ENCODE measurements at regions not wholly inside any gene's neighbourhood (a gene's known extent, or its start where the extent isn't known, plus 50 kb on each side); places are given as distances from the start of the nearest gene placed in this dataset.
A peak's percentile ranks its signal among the peaks of the same experiment; 100 is the strongest.

DNA sequence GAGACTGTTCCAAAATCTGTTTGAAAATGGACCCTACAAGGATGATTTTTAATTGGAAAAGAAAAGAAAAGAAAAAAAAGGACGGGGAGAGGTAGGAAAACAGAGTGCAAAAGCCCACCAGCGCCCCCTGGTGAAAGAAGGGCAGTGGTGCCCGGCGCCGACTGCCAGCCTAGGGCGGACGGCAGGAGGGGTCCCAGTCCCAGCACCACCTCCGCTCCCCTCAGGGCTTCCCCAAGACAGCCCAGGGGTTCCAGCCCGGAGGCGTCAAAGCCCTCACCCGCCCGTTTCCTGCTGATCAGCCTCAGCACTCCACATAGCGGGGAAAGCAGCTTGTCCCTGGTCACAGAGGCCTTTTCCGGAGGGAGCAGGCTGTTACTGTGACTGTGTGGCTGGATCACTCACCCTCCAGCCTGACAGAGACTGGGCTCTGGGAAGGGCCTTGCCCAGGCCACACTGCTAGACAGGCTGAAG lies 213.9 kb downstream of the TFCP2L1 start:
- H3K4me1 Mint-ChIP-seq, result peaks cover 8% of the 10 kb centered on the region
- H3K36me3 Mint-ChIP-seq (ENCODE audit: low read depth), result no peaks in the 10 kb centered on the region
- no peak overlapping the region for H3K4me3 Mint-ChIP-seq
- H3K27me3 Mint-ChIP-seq (ENCODE audit: low read depth, poor library complexity), result peaks cover 41% of the 10 kb centered on the region
- peak; percentile 93 for DNase-seq
- peaks cover 6% of the 10 kb centered on the region for H3K9me3 Mint-ChIP-seq
- H3K27ac Mint-ChIP-seq, result no peak overlapping the region
- TF ChIP-seq CTCF (IDR thresholded peaks at IDR 0.05), result peak; percentile 99

DNA sequence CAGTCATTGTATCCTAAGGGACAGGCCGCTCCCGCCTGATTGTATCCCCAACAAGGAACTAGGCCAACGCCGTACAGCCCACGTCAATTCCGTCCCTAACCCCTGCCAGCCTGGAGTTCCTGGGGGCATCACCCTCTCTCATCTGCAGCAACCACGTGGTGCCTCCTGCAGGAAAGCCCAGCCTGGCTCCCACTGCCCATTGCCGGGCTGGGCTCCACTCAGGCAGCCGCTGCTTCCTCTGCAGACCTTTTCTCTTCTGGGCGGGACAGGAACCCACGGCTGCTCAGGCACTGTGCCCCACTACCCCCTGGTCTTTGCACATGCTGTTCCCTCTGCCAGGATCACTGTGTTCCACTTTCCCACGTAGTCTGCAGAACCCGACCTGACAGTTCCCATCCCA lies 212.2 kb downstream of the TFCP2L1 start:
- no peak for TF ChIP-seq CTCF (IDR thresholded peaks at IDR 0.05)
- no peaks in the 10 kb centered on the region for H3K36me3 Mint-ChIP-seq (ENCODE audit: low read depth)
- H3K9me3 Mint-ChIP-seq, result no peaks in the 10 kb centered on the region
- H3K27me3 Mint-ChIP-seq (ENCODE audit: low read depth, poor library complexity), result peaks cover 24% of the 10 kb centered on the region
- H3K4me3 Mint-ChIP-seq, result no peak overlapping the region
- no peak overlapping the region for H3K27ac Mint-ChIP-seq
- peaks cover 9% of the 10 kb centered on the region for H3K4me1 Mint-ChIP-seq
- DNase-seq, result no peak

DNA sequence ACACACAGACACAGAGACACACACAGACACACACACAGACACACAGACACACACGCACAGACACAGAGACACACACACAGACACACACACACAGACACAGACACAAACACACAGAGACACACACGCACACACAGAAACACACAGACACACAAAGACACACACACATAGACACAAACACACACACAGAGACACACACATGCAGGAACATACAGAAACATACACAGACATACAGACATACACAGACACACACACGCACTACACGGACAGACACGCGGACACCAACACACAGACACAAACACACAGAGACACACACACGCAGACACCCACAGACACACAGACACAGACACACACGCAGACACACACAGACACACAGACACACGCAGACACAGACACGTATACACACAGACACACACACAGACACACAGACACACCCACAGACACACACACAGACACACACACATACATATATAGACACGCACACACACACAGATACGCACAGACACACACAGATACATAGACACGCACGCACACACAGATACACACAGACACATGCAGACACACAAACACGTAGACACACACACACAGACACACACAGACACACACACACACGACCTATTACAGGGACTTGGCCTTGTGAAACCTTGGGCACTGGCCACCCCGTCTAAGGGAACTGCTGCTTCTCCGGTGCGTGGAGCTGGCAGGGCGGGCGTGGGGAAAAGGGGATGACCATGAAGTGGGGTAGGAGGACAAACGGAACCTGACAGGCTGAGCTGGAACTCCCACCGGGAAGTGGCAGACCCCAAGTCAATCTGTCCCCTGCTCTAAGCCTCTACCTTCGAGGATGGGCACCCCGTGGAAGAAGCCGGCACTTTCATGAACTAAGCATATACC lies 211.4 kb downstream of the TFCP2L1 start:
- TF ChIP-seq CTCF (IDR thresholded peaks at IDR 0.05), result no peak
- no peak for DNase-seq
- no peak overlapping the region for H3K27ac Mint-ChIP-seq
- H3K9me3 Mint-ChIP-seq, result no peaks in the 10 kb centered on the region
- no peak overlapping the region for H3K4me3 Mint-ChIP-seq
- peaks cover 9% of the 10 kb centered on the region for H3K4me1 Mint-ChIP-seq
- H3K36me3 Mint-ChIP-seq (ENCODE audit: low read depth), result no peaks in the 10 kb centered on the region
- H3K27me3 Mint-ChIP-seq (ENCODE audit: low read depth, poor library complexity), result peaks cover 18% of the 10 kb centered on the region

DNA sequence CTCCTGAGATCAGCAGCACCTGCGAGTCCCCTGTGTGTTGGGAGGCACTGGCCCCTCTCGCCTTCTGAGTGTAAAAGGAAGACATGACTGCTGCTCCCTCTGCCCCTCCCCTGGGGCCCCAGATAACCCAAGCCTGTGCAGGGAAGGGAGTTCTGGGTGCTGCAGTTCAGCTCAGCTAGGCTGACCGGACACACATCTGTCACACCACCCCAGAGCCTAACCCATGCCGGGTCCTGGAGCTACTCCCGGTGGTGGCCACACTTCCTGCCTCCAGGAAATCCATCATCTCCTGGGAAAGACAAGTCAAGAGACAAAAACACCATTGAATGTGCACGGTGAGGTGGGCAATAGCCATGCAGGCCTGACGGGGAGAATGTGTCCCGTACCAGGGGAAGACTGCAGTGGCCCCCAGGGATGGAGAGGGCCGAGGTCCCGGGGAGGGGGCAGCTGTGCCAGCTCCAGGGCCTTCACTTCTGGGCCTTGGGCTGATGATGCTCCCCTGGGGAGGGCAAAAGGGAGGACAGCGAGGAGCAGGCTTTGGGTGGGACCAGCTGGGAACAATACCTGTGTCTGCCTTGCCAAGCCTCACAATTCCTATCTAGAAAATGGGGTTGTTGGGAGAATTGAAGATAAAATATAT lies 210.6 kb downstream of the TFCP2L1 start:
- DNase-seq, result no peak
- no peak for TF ChIP-seq CTCF (IDR thresholded peaks at IDR 0.05)
- Mint-ChIP-seq H3K27me3 (ENCODE audit: low read depth, poor library complexity) (peaks cover 18% of the 10 kb centered on the region), H3K27ac (no peak overlapping the region), H3K4me1 (peaks cover 9% of the 10 kb centered on the region), H3K9me3 (no peaks in the 10 kb centered on the region), H3K36me3 (ENCODE audit: low read depth) (no peaks in the 10 kb centered on the region), H3K4me3 (peak overlapping the region; percentile 49)

- TF ChIP-seq CTCF (IDR thresholded peaks at IDR 0.05), result no peak
- Mint-ChIP-seq H3K27me3 (ENCODE audit: low read depth, poor library complexity) (peaks cover 16% of the 10 kb centered on the region), H3K4me3 (peak overlapping the region; percentile 61), H3K9me3 (no peaks in the 10 kb centered on the region), H3K36me3 (ENCODE audit: low read depth) (no peaks in the 10 kb centered on the region), H3K4me1 (peaks cover 9% of the 10 kb centered on the region), H3K27ac (no peak overlapping the region)
- DNase-seq, result peak; percentile 60
Observed at GRCh38 chr2:121075006-121075551, 209.9 kb downstream of the TFCP2L1 start.
